GM12878 (cell line): ENCODE measurements at regions not wholly inside any gene's neighbourhood (a gene's known extent, or its start where the extent isn't known, plus 50 kb on each side); places are given as distances from the start of the nearest gene placed in this dataset.

ENCODE experiments used
- ATAC-seq: fragments of 200-7000 bp; cut with Tn5 transposase; 3 replicates; pipeline ENCODE4 v1.9.1; 2020; ENCODE audit warnings: mild to moderate bottlenecking, moderate library complexity
- BruUV-seq: library from RNA; stranded (reverse); fragments of 400-500 nt; replicated peaks from 2 replicates; lab custom pipeline; 2021; lab: Mats Ljungman, UMichigan
- CTCF ChIA-PET: fragments of 300-600 bp; sonication (Branson Sonifier 250); formaldehyde crosslinking; extraction: SDS; loops from one replicate; lab custom pipeline; 2021; ENCODE audit warnings: inconsistent platforms; lab: Yijun Ruan, JAX
- POLR2A ChIA-PET: fragments of 350-600 bp; formaldehyde crosslinking; extraction: SDS; loops from one replicate; lab custom pipeline; 2021; ENCODE audit warnings: inconsistent platforms; lab: Charles Lee
- RAD21 ChIA-PET: fragments of 300-600 bp; sonication (Branson Sonifier 250); formaldehyde crosslinking; loops from one replicate; lab custom pipeline; 2023; ENCODE audit warnings: antibody characterized with exemption; ENCODE audit not compliant: unreplicated experiment; lab: Charles Lee
- SMC1A ChIA-PET: fragments of 300-600 bp; sonication (Branson Sonifier 250); formaldehyde crosslinking; loops from one replicate; lab custom pipeline; 2023; ENCODE audit not compliant: unreplicated experiment, uncharacterized antibody; lab: Charles Lee
- DNase-seq: peaks from one replicate; pipeline ENCODE4 v3.0.0-alpha.2; 2011; ENCODE audit warnings: low read depth, low spot score
- FAIRE-seq: peaks from 3 replicates; lab custom pipeline; 2011; peaks lifted over from hg19 to GRCh38; lab: Jason Lieb, UNC
- H2AFZ ChIP-seq: 2 replicates; pipeline ENCODE4 v1.6.0; 2011; ENCODE audit warnings: low read depth, low read length, control low read depth; ENCODE audit not compliant: control insufficient read depth
- H3K27ac ChIP-seq: 2 replicates; pipeline ENCODE4 v1.5.1; 2011; ENCODE audit warnings: control low read depth; ENCODE audit not compliant: control insufficient read depth, insufficient read depth
- H3K27me3 ChIP-seq, 2 experiments: replicated peaks in 1 of 2; 2 replicates each; pipeline versions ENCODE4 v1.6.0 to v1.6.1; 2011; ENCODE audit warnings: low read length in 1 of 2; ENCODE audit not compliant: control insufficient read depth in 2 of 2, insufficient read depth in 2 of 2
- H3K36me3 ChIP-seq, 2 experiments: 2 replicates each; pipeline ENCODE4 v1.5.1; 2011; ENCODE audit warnings: low read length in 1 of 2; ENCODE audit not compliant: control insufficient read depth in 2 of 2, insufficient read depth in 2 of 2
- H3K4me1 ChIP-seq: 2 replicates; pipeline ENCODE4 v1.6.1; 2011; ENCODE audit warnings: mild to moderate bottlenecking, low read length, moderate library complexity, mixed read lengths; ENCODE audit not compliant: control insufficient read depth, insufficient read depth
- H3K4me2 ChIP-seq: 2 replicates; pipeline ENCODE4 v1.6.0; 2011; ENCODE audit warnings: control low read depth; ENCODE audit not compliant: control insufficient read depth, insufficient read depth
- H3K4me3 ChIP-seq: fragments of 200-600 bp; sonication (generic); 2 replicates; pipeline ENCODE4 v1.5.1; 2016
- H3K79me2 ChIP-seq: 2 replicates; pipeline ENCODE4 v1.6.0; 2011; ENCODE audit warnings: low read length; ENCODE audit not compliant: control insufficient read depth, insufficient read depth
- H3K9ac ChIP-seq: 2 replicates; pipeline ENCODE4 v1.8.0; 2011; ENCODE audit warnings: low read length, control low read depth, mixed read lengths; ENCODE audit not compliant: control insufficient read depth, insufficient read depth
- H3K9me3 ChIP-seq: replicated peaks from 3 replicates; pipeline ENCODE4 v1.5.1; 2011; ENCODE audit warnings: mild to moderate bottlenecking, low read length; ENCODE audit not compliant: control insufficient read depth, insufficient read depth
- H4K20me1 ChIP-seq: 2 replicates; pipeline ENCODE4 v1.6.0; 2011; ENCODE audit not compliant: control insufficient read depth, insufficient read depth
- BMI1 ChIP-seq: fragments of 450-650 bp; IDR thresholded peaks from 2 replicates; pipeline ENCODE4 v1.6.1; 2016; ENCODE audit warnings: mild to moderate bottlenecking, moderate library complexity, borderline replicate concordance
- MTA2 ChIP-seq: fragments of 450-650 bp; IDR thresholded peaks from 2 replicates; pipeline ENCODE4 v1.6.1; 2016; ENCODE audit warnings: low read depth, mild to moderate bottlenecking, moderate library complexity
- RFX5 ChIP-seq: IDR thresholded peaks from 2 replicates; pipeline ENCODE4 v1.6.1; 2011; ENCODE audit warnings: low read depth, low read length, improper control_type of control experiment
- in situ Hi-C: fragments of 300-500 bp; cut with MboI; formaldehyde crosslinking; loops from 9 replicates; pipeline ENCODE4 v1.14.3; 2018; ENCODE audit warnings: mixed read lengths
- intact Hi-C: fragments of 100-400 bp; cut with micrococcal nuclease; formaldehyde crosslinking; loops from one replicate; pipeline ENCODE4 v1.14.2; 2022; ENCODE audit not compliant: unreplicated experiment
- TF ChIP-seq, protein P1 (sequence below): IDR thresholded peaks from 2 replicates; pipeline ENCODE4 v1.6.1; 2011; ENCODE audit warnings: low read depth, low read length, improper control_type of control experiment, borderline replicate concordance
- TF ChIP-seq, protein P2 (sequence below): fragments of 150-350 bp; IDR thresholded peaks from 2 replicates; pipeline ENCODE4 v1.6.1; 2016; ENCODE audit warnings: low read depth, low read length

DNA sequence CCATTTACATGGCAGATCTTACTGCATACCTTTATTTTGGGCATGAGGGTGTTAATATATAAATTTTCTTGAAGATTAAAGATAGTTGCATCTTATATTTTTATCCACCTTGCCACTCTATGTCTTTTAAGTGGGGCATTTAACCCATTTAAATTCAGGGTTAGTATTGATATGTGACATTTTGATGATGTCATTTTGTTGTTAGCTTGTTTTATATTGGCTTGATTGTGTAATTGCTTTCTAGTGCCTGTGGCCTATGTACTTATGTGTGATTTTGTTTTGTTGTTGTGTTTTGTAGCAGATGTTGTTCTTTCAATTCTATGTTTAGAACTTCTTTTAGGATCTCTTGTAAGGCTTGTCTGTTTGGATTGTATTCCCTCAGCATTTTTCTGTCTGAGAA is 939.9 kb upstream of the CDH9 start:
- H4K20me1 ChIP-seq: no peaks in the 10 kb centered on the region
- intact Hi-C loops: no loop called here
- ATAC-seq (no peak), FAIRE-seq (no peak), DNase-seq (no peak)
- in situ Hi-C loops: no loop called here
- no peaks in the 10 kb centered on the region for H3K79me2 ChIP-seq
- no peak overlapping the region for H2AFZ ChIP-seq
- H3K9ac ChIP-seq: no peak overlapping the region
- no peak overlapping the region for H3K27ac ChIP-seq
- ChIA-PET POLR2A (no interaction called here), CTCF (no interaction called here), RAD21 (no interaction called here), SMC1A (no interaction called here)
- H3K27me3 ChIP-seq: no peaks in the 10 kb centered on the region
- no peak overlapping the region for H3K4me3 ChIP-seq
- H3K9me3 ChIP-seq: no peaks in the 10 kb centered on the region
- BruUV-seq: no TSS peak
- H3K4me1 ChIP-seq: no peaks in the 10 kb centered on the region
- no peaks in the 10 kb centered on the region for H3K36me3 ChIP-seq
- TF ChIP-seq, protein P1, sequence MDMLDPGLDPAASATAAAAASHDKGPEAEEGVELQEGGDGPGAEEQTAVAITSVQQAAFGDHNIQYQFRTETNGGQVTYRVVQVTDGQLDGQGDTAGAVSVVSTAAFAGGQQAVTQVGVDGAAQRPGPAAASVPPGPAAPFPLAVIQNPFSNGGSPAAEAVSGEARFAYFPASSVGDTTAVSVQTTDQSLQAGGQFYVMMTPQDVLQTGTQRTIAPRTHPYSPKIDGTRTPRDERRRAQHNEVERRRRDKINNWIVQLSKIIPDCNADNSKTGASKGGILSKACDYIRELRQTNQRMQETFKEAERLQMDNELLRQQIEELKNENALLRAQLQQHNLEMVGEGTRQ: no peak
- TF ChIP-seq, protein P2, sequence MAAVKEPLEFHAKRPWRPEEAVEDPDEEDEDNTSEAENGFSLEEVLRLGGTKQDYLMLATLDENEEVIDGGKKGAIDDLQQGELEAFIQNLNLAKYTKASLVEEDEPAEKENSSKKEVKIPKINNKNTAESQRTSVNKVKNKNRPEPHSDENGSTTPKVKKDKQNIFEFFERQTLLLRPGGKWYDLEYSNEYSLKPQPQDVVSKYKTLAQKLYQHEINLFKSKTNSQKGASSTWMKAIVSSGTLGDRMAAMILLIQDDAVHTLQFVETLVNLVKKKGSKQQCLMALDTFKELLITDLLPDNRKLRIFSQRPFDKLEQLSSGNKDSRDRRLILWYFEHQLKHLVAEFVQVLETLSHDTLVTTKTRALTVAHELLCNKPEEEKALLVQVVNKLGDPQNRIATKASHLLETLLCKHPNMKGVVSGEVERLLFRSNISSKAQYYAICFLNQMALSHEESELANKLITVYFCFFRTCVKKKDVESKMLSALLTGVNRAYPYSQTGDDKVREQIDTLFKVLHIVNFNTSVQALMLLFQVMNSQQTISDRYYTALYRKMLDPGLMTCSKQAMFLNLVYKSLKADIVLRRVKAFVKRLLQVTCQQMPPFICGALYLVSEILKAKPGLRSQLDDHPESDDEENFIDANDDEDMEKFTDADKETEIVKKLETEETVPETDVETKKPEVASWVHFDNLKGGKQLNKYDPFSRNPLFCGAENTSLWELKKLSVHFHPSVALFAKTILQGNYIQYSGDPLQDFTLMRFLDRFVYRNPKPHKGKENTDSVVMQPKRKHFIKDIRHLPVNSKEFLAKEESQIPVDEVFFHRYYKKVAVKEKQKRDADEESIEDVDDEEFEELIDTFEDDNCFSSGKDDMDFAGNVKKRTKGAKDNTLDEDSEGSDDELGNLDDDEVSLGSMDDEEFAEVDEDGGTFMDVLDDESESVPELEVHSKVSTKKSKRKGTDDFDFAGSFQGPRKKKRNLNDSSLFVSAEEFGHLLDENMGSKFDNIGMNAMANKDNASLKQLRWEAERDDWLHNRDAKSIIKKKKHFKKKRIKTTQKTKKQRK: no peak
- TF ChIP-seq BMI1: no peak
- no peak for TF ChIP-seq MTA2
- no peak for TF ChIP-seq RFX5
- H3K4me2 ChIP-seq: no peak overlapping the region
